H1 (cell line): ENCODE measurements at regions not wholly inside any gene's neighbourhood (a gene's known extent, or its start where the extent isn't known, plus 50 kb on each side); places are given as distances from the start of the nearest gene placed in this dataset.

Source experiments
- CTCF ChIA-PET: fragments of 300-600 bp; sonication (Branson Sonifier 250); formaldehyde crosslinking; loops from one replicate; lab custom pipeline; 2021; ENCODE audit not compliant: partially characterized antibody; lab: Charles Lee
- POLR2A ChIA-PET: fragments of 300-600 bp; sonication (Branson Sonifier 250); formaldehyde crosslinking; loops from one replicate; lab custom pipeline; 2021; ENCODE audit warnings: inconsistent platforms; ENCODE audit not compliant: partially characterized antibody; lab: Charles Lee
- DNase-seq, 2 experiments: peaks; one replicate each; pipeline versions ENCODE4 v3.0.0 to v3.0.0-alpha.2; 2010 to 2022; ENCODE audit warnings: low spot score in 2 of 2, low read depth in 1 of 2, mixed read lengths in 1 of 2
- FAIRE-seq: peaks from 2 replicates; lab custom pipeline; 2011; peaks lifted over from hg19 to GRCh38; lab: Jason Lieb, UNC
- H2AFZ ChIP-seq: 2 replicates; pipeline ENCODE4 v1.8.1; 2012; ENCODE audit warnings: low read length, inconsistent platforms
- H2AK5ac ChIP-seq: 2 replicates; pipeline ENCODE4 v1.6.1; 2013; ENCODE audit warnings: low read depth, low read length
- H2BK120ac ChIP-seq: replicated peaks from 2 replicates; pipeline ENCODE3; 2013; ENCODE audit warnings: low read depth, low read length, inconsistent platforms
- H2BK12ac ChIP-seq: 2 replicates; pipeline ENCODE4 v1.6.1; 2013; ENCODE audit warnings: low read depth, low read length
- H2BK15ac ChIP-seq: 2 replicates; pipeline ENCODE4 v1.6.1; 2013; ENCODE audit warnings: low read length
- H2BK20ac ChIP-seq: 2 replicates; pipeline ENCODE4 v1.6.1; 2013; ENCODE audit warnings: low read length
- H2BK5ac ChIP-seq: 2 replicates; pipeline ENCODE4 v1.6.1; 2013; ENCODE audit warnings: low read depth, low read length
- H3K14ac ChIP-seq: 2 replicates; pipeline ENCODE4 v1.6.1; 2013; ENCODE audit warnings: inconsistent platforms; ENCODE audit not compliant: insufficient read length
- H3K18ac ChIP-seq: 2 replicates; pipeline ENCODE4 v1.6.1; 2013; ENCODE audit warnings: low read length; ENCODE audit errors: extremely low read depth
- H3K23ac ChIP-seq: 2 replicates; pipeline ENCODE4 v1.6.1; 2013; ENCODE audit warnings: inconsistent platforms; ENCODE audit not compliant: insufficient read length
- H3K23me2 ChIP-seq: 2 replicates; pipeline ENCODE4 v1.6.1; 2013; ENCODE audit warnings: low read depth, low read length
- H3K27ac ChIP-seq: 2 replicates; pipeline ENCODE4 v1.6.1; 2011; ENCODE audit warnings: low read depth, low read length, inconsistent platforms
- H3K27me3 ChIP-seq, 4 experiments: replicated peaks in 1 of 4; 1 replicate in 1 of 4; 2 replicates in 3 of 4; pipeline versions ENCODE4 v1.6.1 to v1.8.1; 2011 to 2013; ENCODE audit warnings: low read length in 3 of 4, mild to moderate bottlenecking in 3 of 4, inconsistent platforms in 2 of 4, mixed read lengths in 2 of 4, moderate library complexity in 1 of 4; ENCODE audit not compliant: control insufficient read depth in 3 of 4, insufficient read depth in 3 of 4; ENCODE audit errors: extremely low read depth in 1 of 4
- H3K36me3 ChIP-seq, 4 experiments: 2 replicates each; pipeline versions ENCODE4 v1.6.1 to v1.8.1; 2011 to 2013; ENCODE audit warnings: mild to moderate bottlenecking in 4 of 4, low read length in 3 of 4, moderate library complexity in 2 of 4, control low read depth in 1 of 4, inconsistent platforms in 1 of 4; ENCODE audit not compliant: insufficient read depth in 4 of 4, control insufficient read depth in 2 of 4
- H3K4ac ChIP-seq: replicated peaks from 2 replicates; pipeline ENCODE3; 2013; ENCODE audit warnings: low read length, low read depth, mixed read lengths, inconsistent platforms; ENCODE audit not compliant: insufficient read length
- H3K4me1 ChIP-seq, 4 experiments: replicated peaks in 1 of 4; 1 replicate in 1 of 4; 2 replicates in 3 of 4; pipeline versions ENCODE4 v1.6.1 to v1.8.1; 2011 to 2013; ENCODE audit warnings: low read length in 3 of 4, inconsistent platforms in 2 of 4, mixed read lengths in 1 of 4; ENCODE audit not compliant: insufficient read depth in 4 of 4, control insufficient read depth in 3 of 4
- H3K4me2 ChIP-seq, 2 experiments: 2 replicates each; pipeline versions ENCODE4 v1.6.1 to v1.8.1; 2011 to 2013; ENCODE audit warnings: low read depth in 2 of 2, low read length in 2 of 2, control low read depth in 1 of 2, inconsistent platforms in 1 of 2, mild to moderate bottlenecking in 1 of 2; ENCODE audit not compliant: insufficient read depth in 1 of 2
- H3K4me3 ChIP-seq, 4 experiments: fragments of 200-600, 300-600 bp in 1 of 4; sonication (generic), shearing (Covaris generic), sonication (Bioruptor Twin) in 1 of 4; 2 replicates each; pipeline versions ENCODE4 v1.5.1 to v1.8.1; 2011 to 2016; ENCODE audit warnings: low read length in 4 of 4, low read depth in 3 of 4, control low read depth in 2 of 4, inconsistent platforms in 2 of 4, mild to moderate bottlenecking in 2 of 4, mixed read lengths in 1 of 4, moderate library complexity in 1 of 4; ENCODE audit not compliant: insufficient read depth in 2 of 4; ENCODE audit errors: extremely low read depth in 1 of 4
- H3K56ac ChIP-seq: replicated peaks from 2 replicates; pipeline ENCODE3; 2013; ENCODE audit warnings: low read depth, mild to moderate bottlenecking, mixed read lengths, low read length, inconsistent platforms; ENCODE audit not compliant: insufficient read length
- H3K79me1 ChIP-seq: 2 replicates; pipeline ENCODE4 v1.6.1; 2013; ENCODE audit warnings: low read depth, low read length, control low read depth
- H3K79me2 ChIP-seq, 2 experiments: 2 replicates each; pipeline versions ENCODE4 v1.6.1 to v1.8.1; 2012 to 2013; ENCODE audit warnings: low read length in 2 of 2, mild to moderate bottlenecking in 2 of 2, inconsistent platforms in 1 of 2; ENCODE audit not compliant: insufficient read depth in 2 of 2, control insufficient read depth in 1 of 2
- H3K9ac ChIP-seq, 4 experiments: replicated peaks in 1 of 4; 1 replicate in 1 of 4; 2 replicates in 3 of 4; pipeline versions ENCODE4 v1.6.1 to v1.8.1; 2011 to 2013; ENCODE audit warnings: low read depth in 3 of 4, low read length in 3 of 4, control low read depth in 2 of 4, mild to moderate bottlenecking in 2 of 4, moderate library complexity in 2 of 4, inconsistent platforms in 1 of 4; ENCODE audit errors: extremely low read depth in 1 of 4
- H3K9me3 ChIP-seq, 2 experiments: 2 replicates each; pipeline versions ENCODE4 v1.6.1 to v1.8.1; 2012 to 2013; ENCODE audit warnings: mild to moderate bottlenecking in 2 of 2, moderate library complexity in 2 of 2, control low read depth in 1 of 2, inconsistent platforms in 1 of 2, low read depth in 1 of 2, low read length in 1 of 2, mixed read lengths in 1 of 2; ENCODE audit not compliant: insufficient read depth in 2 of 2
- H4K20me1 ChIP-seq, 2 experiments: replicated peaks in 1 of 2; 2 replicates each; pipeline versions ENCODE3 to v1.8.1; 2011 to 2013; ENCODE audit warnings: inconsistent platforms in 2 of 2, low read length in 2 of 2, mild to moderate bottlenecking in 1 of 2; ENCODE audit not compliant: insufficient read depth in 2 of 2, control insufficient read depth in 1 of 2
- H4K5ac ChIP-seq: 2 replicates; pipeline ENCODE4 v1.6.1; 2013; ENCODE audit warnings: low read length, low read depth, mixed read lengths, inconsistent platforms; ENCODE audit not compliant: insufficient read length
- H4K8ac ChIP-seq: 2 replicates; pipeline ENCODE4 v1.8.0; 2013; ENCODE audit warnings: mild to moderate bottlenecking, moderate library complexity, low read length, inconsistent platforms; ENCODE audit not compliant: insufficient read depth; ENCODE audit errors: extremely low read depth
- H4K91ac ChIP-seq: replicated peaks from 2 replicates; pipeline ENCODE3; 2013; ENCODE audit warnings: low read length, mixed read lengths, inconsistent platforms; ENCODE audit not compliant: insufficient read length
- ATF3 ChIP-seq: IDR thresholded peaks from 2 replicates; pipeline ENCODE4 v1.6.1; 2011; ENCODE audit warnings: low read depth, mild to moderate bottlenecking, low read length; ENCODE audit not compliant: insufficient read depth
- CHD1 ChIP-seq: IDR thresholded peaks from 2 replicates; pipeline ENCODE4 v1.6.1; 2012; ENCODE audit warnings: low read depth, low read length, improper control_type of control experiment
- CHD2 ChIP-seq: IDR thresholded peaks from 2 replicates; pipeline ENCODE4 v1.6.1; 2012; ENCODE audit warnings: low read length, improper control_type of control experiment
- CTCF ChIP-seq, 3 experiments: IDR thresholded peaks; 1 replicate in 2 of 3; 2 replicates in 1 of 3; pipeline versions ENCODE4 v1.5.1 to v1.6.1; 2011; ENCODE audit warnings: low read length in 3 of 3, mild to moderate bottlenecking in 3 of 3, inconsistent platforms in 2 of 3, low read depth in 1 of 3, moderate library complexity in 1 of 3; ENCODE audit not compliant: insufficient read depth in 1 of 3; ENCODE audit errors: control extremely low read depth in 1 of 3
- HDAC2 ChIP-seq, 2 experiments: fragments of 300-600 bp in 1 of 2; sonication (generic) in 1 of 2; IDR thresholded peaks; 2 replicates each; pipeline ENCODE4 v1.6.1; 2011 to 2012; ENCODE audit warnings: low read depth in 2 of 2, low read length in 2 of 2, mild to moderate bottlenecking in 2 of 2, moderate library complexity in 2 of 2, borderline replicate concordance in 1 of 2, inconsistent platforms in 1 of 2
- KDM5A ChIP-seq: fragments of 200-600 bp; IDR thresholded peaks from 2 replicates; pipeline ENCODE4 v1.7.1; 2012; ENCODE audit warnings: mild to moderate bottlenecking, low read length, inconsistent platforms, mixed read lengths
- RFX5 ChIP-seq: IDR thresholded peaks from 2 replicates; pipeline ENCODE4 v1.6.1; 2011; ENCODE audit warnings: low read depth, low read length, improper control_type of control experiment, borderline replicate concordance
- SIRT6 ChIP-seq: IDR thresholded peaks from one replicate; pipeline ENCODE4 v1.7.1; 2012; ENCODE audit warnings: low read length, inconsistent platforms
- SRF ChIP-seq: IDR thresholded peaks from 2 replicates; pipeline ENCODE4 v1.6.1; 2011; ENCODE audit warnings: mild to moderate bottlenecking, low read depth, low read length, moderate library complexity
- USF2 ChIP-seq: IDR thresholded peaks from 2 replicates; pipeline ENCODE4 v1.6.1; 2011; ENCODE audit warnings: low read length, improper control_type of control experiment
- WGBS, 2 experiments: shearing (Covaris generic) in 1 of 2; methylation state at CpG; one replicate each; pipeline versions ENCODE4 v1.1.6 to v1.1.7; 2013 to 2015; ENCODE audit warnings: low lambda C conversion rate in 2 of 2, mixed read lengths in 2 of 2, inconsistent platforms in 1 of 2, low coverage in 1 of 2, missing lambda C conversion rate in 1 of 2; ENCODE audit not compliant: insufficient replicate concordance in 2 of 2, insufficient coverage in 1 of 2, insufficient read length in 1 of 2; ENCODE audit errors: extremely low coverage in 1 of 2, missing lambda C conversion rate in 1 of 2; 5-methylcytosine and 5-hydroxymethylcytosine counted together

- no peak overlapping the region for H3K23ac ChIP-seq
- no peaks in the 10 kb centered on the region for H3K23me2 ChIP-seq
- peaks cover 0 to 15% (median 6%) of the 10 kb centered on the region in 4 experiments; a peak in 6 of 7 replicates for H3K4me1 ChIP-seq
- no peak overlapping the region for H2AFZ ChIP-seq
- H4K20me1 ChIP-seq, result no peaks in the 10 kb centered on the region
- H2BK20ac ChIP-seq, result no peak overlapping the region
- H3K56ac ChIP-seq, result no peak overlapping the region
- H4K91ac ChIP-seq, result no peak overlapping the region
- no peaks in the 10 kb centered on the region for H3K36me3 ChIP-seq
- H3K27me3 ChIP-seq, result 0 out of 7 replicates have a peak, but pooled peaks cover 0 to 2% (median 0%) of the 10 kb centered on the region in 4 experiments
- POLR2A ChIA-PET, result interaction anchor here (0.9 kb wide), 1 partner anchor 15 kb away, joined by 3 read pairs; no protein-coding TSS in a partner anchor
- no peak overlapping the region for H4K5ac ChIP-seq
- H2AK5ac ChIP-seq, result no peak overlapping the region
- H3K27ac ChIP-seq, result no peak overlapping the region
- H3K79me2 ChIP-seq, result no peaks in the 10 kb centered on the region
- H2BK120ac ChIP-seq, result no peak overlapping the region
- 92% methylated on average over 8 of the region's 8 CpGs; no CpG with 5 or more reads in 1 of the 2 experiments for WGBS, 2 experiments
- no peaks in the 10 kb centered on the region for H3K9me3 ChIP-seq
- no peaks in the 10 kb centered on the region for H3K79me1 ChIP-seq
- H2BK15ac ChIP-seq, result no peak overlapping the region
- no peak overlapping the region for H2BK12ac ChIP-seq
- H3K9ac ChIP-seq, result no peak overlapping the region
- no peak overlapping the region for H3K14ac ChIP-seq
- H3K4me3 ChIP-seq, result no peak overlapping the region
- no peak overlapping the region; the same call in 1 of the 2 replicates for H4K8ac ChIP-seq
- FAIRE-seq, result no peak
- CTCF ChIA-PET, result interaction anchor here (0.8 to 2.3 kb wide), 6 partner anchors 14 to 205 kb away, joined by 3 to 8 read pairs (median 4); no protein-coding TSS in a partner anchor
- H2BK5ac ChIP-seq, result no peak overlapping the region
- no peak overlapping the region for H3K4ac ChIP-seq
- no peak overlapping the region for H3K18ac ChIP-seq
- no peak overlapping the region for H3K4me2 ChIP-seq
- no peak for DNase-seq
- TF ChIP-seq CHD2 (no peak), CTCF (IDR thresholded peaks at IDR 0.05; ENCODE audit: control extremely low read depth in 1 of 3, insufficient read depth in 1 of 3, low read depth in 1 of 3, low read length in 3 of 3) (no peak), RFX5 (no peak), HDAC2 (IDR thresholded peaks at IDR 0.05; ENCODE audit: borderline replicate concordance in 1 of 2, low read depth in 2 of 2, low read length in 2 of 2) (no peak), SIRT6 (no peak), KDM5A (no peak), CHD1 (no peak), SRF (no peak), USF2 (no peak), ATF3 (no peak)
These were observed 174.8 kb upstream of the NECTIN1 start for GRCh38 chr11:119903821-119904220.
